ACHN (cell line): ENCODE measurements at regions not wholly inside any gene's neighbourhood (a gene's known extent, or its start where the extent isn't known, plus 50 kb on each side); places are given as distances from the start of the nearest gene placed in this dataset.
"Not testable (repeated sequence)": the region's sequence is repeated elsewhere in the genome, so short reads cannot be mapped to it uniquely, and the experiment has no call there.

ENCODE experiments used
- DNase-seq: peaks from one replicate; pipeline ENCODE4 v3.0.0-alpha.2; 2015
- in situ Hi-C: cut with HindIII; loops from 2 replicates; pipeline ENCODE4 v1.10.0; 2017; ENCODE audit warnings: low sequenced_read_pairs, low pct_ligation_motif_present, low pct_unique_long_range_greater_than_20kb

DNA sequence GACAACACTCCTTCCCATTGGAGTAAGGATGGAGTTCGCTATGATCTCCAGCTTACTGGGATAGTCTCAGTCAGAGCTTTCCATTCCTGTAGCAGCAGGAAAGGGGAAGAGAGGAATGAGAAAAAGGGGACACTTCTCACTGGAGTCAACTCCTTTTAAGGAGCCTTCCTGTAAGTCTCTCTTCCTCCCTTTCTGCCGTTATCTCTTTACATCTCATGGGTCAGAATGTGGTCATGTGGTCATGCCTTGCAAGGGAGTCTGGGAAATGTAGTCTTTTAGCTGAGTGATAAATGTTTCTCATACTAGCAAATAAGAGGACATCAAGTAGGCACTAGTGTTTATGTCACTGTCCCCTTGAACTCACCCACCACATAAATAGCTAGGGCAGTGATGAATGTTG, 227.3 kb downstream of the HAPSTR1 start:
- in situ Hi-C loops: no loop called here
- no peak for DNase-seq

DNA sequence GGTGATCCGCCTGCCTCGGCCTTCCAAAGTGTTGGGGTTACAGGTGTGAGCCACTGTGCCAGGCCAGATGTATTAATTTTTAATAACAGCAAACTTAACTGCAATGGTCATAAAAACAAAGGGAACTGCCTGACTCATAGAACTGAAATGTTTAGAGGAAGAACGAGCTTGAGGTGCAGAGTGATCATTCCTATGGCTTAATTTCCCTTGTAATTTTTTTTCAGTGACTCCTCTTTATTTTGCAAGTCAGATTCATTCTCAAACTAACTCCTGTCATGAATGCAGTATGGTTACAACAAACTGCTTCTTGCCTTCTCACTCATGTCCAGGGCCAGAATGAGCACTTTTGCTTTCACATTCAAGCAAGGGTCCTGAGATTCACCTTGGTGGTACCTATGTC, 231.3 kb downstream of the HAPSTR1 start:
- DNase-seq: no peak
- in situ Hi-C loops: no loop called here

DNA sequence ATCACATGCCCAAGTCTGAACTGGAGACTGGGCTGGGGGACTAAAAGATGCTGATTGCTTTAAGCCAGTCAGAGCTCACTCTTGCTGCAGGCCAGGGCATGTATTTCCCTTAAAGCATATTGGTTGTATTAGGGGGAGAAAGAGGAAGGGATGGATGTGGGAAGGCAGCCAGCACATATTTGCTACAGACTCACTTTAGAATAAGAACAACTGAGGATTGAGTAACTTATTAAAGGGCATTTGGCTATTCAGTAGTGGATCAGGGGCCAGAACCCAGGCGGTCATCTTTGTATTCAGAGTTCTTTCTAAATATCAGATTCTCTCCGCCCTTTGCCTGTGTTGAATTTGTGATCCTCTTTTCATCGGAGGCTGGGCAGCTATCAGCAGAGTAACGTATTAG, 231.7 kb downstream of the HAPSTR1 start:
- in situ Hi-C loops: no loop called here
- DNase-seq: no peak

DNA sequence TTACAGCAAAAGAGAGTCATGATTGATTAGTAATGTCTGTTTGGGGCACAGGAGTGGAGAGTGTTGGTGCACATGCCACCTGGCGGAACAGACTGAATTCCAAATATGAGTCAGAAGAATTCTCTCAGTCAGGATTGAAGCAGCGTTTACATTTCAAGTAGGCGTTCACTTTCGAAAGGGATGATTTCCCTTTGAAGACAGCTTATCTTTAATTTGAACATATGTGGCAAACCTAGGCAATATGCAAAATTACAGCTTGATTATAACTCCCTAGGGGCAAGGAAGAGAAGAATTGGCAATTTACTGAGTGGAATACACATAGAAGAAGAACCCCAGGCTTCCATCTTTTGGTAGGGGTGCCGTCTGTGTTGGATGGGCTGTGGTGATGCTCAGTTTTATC, 235.8 kb downstream of the HAPSTR1 start:
- in situ Hi-C loops: no loop called here
- DNase-seq: no peak

DNA sequence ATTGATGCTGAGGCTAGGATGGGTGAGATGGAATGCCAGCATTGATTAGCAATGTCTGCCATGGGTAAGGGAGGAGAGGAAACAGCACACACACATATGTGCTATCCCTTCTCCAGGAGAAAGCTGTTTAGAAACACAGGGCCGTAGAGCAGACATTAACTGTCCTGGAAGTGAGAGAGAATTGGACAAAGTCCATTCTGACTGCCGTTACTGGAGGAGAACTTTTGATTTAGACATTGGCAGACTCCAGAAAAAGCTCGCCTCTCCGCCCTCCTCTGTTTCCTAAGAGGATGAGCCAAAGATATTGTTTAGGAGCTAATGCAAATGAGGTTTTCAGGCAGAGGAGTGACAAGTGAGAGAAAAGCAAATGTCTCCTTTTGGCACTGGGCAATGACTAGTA, 237.0 kb downstream of the HAPSTR1 start:
- in situ Hi-C loops: no loop called here
- no peak for DNase-seq

DNA sequence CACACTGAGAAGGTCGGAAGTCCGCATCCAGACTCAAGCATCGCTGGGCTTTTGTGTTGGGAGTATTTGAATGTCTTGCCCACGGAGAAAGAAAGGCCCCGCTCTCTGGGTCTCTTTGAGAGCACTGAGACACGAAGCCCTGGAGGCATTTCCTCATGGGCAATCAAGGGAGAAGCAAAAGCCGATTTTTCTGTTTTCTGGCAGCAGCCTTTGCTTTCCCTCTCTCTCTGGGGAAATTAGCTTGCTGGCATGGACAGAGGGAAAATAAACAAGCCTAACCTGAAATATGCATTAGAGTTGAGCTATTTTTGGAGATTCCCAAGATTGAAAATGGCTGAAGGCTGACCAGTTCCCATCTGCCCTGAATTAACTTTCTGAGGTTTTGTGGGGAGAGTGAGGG, 238.7 kb downstream of the HAPSTR1 start:
- in situ Hi-C loops: no loop called here
- DNase-seq: no peak

DNA sequence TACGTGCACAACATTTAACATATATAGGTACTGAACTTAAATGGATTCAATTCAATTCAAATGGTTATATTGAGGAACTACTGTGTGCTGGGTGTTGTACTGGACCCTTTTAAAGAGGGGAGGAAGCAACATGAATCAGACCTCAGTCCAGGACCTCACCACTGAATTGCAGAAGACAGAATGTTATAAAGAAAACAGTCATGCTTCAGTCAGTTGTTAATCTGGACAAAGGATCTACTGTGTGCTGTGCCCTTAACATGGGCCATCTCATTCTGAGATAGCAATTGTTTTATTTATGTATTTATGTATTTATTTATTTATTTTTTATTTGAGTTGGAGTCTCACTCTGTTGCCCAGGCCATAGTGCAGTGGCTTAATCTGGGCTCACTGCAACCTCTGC, 240.1 kb downstream of the HAPSTR1 start:
- in situ Hi-C loops: no loop called here
- DNase-seq: no peak

DNA sequence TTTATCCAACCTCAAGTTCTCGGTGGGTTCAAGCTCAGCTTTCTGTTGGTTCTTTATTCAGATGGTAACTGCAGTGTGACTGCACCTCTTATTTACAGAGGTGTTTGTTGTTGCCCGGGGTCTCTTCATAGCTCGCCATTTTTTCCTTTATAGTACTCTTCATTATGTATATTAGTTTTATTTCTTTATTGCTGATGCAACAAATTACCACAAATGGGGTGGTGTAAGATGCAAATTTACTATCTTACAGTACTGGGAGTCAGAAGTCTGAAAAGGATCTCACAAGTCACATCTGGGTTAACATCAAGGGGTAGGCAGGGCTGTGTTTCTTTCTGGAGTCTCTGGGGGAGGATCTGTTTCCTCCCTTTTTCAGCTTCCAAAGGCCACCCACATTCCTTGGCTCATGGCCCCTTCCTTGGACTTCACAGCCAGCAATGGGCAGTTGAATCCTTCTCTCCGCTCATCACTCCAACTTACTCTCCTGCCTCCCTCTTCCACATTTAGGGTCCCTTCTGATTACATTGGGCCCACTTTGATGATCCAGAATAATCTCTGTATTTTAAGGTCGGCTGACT, 241.2 kb downstream of the HAPSTR1 start:
- DNase-seq: no peak
- in situ Hi-C loops: no loop called here

DNA sequence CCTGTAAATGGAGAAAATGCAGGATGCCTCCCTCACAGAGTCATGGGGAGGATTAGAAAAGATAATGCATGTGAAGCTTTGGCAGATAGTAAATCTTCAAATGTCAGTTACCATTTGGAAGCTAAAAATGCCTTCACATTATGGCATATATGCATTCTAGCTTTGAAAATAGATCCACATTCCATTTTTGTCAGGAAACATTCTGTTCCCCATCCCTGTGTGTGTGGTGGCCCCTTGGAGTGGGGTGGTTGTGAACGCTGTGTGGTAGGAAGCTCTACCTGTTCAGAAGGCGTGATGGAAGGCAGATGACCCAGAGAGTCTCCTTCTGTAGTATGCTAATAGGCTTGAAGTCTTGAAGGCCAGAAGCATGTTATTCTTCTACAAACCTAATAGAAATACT, 242.0 kb downstream of the HAPSTR1 start:
- in situ Hi-C loops: no loop called here
- DNase-seq: no peak

DNA sequence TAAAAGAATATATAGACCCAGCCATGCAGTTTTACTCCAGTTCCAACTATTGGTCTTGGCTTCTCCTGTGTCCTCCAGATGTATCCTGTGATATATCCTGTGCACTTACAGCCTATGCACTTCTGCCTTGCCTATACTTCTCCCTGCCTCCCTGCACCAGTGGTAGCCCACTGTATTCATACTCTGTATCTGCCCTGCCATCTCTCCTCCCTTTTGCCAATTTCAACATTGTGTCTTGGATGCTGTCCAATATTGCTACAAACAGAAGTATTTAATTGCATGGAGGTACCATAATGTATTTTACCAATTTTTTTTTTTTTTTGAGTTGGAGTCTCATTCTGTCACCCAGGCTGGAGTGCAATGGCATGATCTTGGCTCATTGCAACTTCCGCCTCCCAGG, 242.7 kb downstream of the HAPSTR1 start:
- in situ Hi-C loops: no loop called here
- no peak for DNase-seq

DNA sequence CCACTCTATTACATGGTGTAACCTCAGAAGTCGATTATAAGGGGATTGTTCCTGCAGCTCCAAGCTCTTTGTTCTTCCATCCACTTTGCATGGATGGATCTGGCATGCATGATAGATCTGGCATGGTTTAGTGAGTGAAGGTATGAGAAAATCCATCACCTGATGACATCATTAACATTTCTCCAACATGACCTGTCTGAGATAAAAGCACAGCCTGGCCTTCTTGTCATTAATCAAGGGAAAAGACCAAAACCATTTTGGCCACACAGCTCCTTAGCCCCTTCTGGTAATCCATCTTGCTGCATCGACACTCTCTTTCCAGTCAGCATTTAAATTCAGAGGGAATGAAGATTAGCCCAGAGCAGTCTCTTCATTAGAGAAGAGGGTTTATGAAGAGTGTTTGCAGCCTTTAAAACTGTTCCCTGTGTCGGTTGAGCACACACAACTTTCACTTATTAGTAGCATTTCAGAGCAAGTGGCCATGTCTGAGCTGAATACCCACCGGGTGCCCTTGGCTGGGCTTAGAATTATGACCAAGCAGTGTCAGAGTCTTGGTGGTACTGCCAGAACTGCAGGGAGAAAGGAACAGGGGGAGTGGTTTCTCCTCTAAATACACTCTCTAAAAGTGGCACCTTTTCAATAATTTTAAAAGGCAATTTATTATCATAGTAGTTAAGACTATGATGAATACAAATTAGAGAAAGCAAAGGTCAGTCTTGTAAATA, 246.0 kb downstream of the HAPSTR1 start:
- no peak for DNase-seq
- in situ Hi-C loops: no loop called here

DNA sequence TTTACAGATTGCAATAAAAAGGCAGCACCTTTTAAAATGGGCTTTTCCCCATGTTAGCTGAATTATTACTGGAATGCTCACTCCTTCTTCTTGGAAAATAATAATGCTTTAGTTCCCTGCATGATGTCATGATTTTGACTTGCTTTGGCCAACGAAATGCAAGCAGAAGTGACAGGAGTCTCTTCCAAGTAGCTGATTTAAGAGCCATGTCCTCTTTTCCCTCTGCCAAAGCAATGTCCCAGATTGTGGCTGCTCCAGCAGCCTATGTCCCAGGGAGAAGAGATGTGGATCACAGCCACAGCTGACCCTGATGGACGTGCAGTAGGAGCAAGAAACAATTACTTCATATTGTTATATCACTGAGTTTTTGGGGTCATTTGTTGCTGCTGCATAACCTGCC, 246.6 kb downstream of the HAPSTR1 start:
- in situ Hi-C loops: no loop called here
- DNase-seq: no peak

DNA sequence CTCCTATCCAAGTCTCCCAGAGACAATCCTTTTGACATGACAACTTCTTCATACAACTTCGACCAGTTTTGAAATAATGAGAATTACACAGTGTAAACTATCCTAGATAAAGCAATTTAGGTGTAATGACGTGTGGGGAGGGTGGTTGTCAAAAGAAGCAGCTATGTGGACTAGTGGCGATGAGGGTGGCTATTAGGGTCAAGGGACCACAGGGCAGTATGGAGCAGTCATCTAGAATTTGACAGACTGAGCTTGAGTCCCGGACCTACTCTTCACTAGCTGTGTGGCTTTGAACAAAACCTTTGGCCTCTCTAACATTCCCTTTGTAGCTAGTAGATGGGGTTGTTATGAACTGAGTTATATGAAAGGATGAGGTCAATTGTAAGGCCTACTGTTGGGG, 247.1 kb downstream of the HAPSTR1 start:
- in situ Hi-C loops: no loop called here

DNA sequence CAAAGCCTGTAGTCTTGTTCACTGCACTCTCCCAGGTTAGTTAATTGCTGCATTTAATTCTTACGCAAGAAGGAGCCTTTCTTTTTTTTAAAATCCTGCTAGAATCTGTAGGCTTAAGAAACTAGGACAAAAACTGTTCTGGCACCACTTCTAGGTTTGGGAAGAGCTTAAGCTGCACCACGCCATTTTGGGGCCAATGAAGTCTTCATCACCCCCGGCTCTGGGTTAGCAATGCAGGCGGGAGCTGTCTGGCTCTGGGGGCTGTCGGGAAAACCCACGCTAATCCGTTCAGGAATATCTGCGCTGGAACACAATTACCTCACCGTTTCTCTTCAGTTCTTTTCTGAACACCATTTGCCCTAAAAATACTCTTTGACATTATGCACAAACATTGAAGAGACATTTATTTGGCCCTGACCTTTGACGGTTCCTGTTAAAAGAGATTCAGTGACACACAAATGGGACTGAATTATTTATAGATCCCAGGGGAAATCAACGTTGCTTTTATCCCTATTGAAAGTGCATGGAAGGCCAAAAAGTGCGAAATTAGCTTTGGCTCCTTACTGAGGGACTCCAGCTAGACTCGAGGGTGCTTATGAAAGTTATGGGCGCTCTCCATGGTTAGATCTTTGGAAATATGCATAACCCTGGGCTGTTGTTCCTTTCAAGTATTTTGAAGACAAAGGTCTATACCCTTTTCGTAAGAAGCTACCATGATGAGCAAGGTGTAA, 249.2 kb downstream of the HAPSTR1 start:
- no peak for DNase-seq
- in situ Hi-C loops: no loop called here

More for the DNA sequence above, 247.1 kb downstream of the HAPSTR1 start:
- DNase-seq: no peak

DNA sequence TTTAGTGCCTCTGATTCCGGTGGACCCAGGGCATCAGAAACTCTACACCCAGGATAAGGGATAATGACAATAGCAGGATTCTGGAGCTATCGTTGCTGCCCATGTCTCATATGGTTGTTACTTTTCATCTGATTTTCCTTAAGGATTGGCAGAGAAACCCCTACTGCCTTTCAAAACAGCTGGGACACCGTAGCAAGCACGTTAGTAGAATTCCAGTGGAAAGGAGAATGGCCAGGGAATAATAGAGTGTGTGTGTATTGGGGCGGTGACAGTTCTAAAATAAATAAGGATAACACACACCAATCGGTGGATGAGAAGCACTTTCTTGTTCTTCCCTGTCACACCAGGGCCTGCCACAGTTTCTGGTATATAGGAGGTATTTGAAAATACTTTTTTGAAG, 251.8 kb downstream of the HAPSTR1 start:
- no peak for DNase-seq
- in situ Hi-C loops: no loop called here

DNA sequence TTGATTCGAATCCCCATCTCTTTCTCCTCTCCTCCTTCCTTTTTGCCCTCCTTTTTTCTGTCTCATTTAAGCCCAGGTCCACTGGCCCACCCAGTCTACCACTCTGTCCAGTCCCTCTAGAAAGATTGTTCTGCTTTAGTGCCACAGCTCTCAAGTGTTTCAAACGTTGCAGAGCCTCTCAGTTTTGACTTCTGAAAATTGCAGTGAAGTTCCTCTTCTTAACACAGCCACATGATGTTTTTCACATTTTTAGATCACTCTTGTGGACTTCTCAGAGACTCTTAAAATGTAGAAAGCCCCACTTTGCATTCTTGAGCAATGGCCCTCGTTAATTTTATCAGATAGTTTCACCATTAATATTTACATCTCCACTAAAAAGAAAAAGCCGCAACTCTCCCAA, 253.1 kb downstream of the HAPSTR1 start:
- DNase-seq: no peak
- in situ Hi-C loops: no loop called here

DNA sequence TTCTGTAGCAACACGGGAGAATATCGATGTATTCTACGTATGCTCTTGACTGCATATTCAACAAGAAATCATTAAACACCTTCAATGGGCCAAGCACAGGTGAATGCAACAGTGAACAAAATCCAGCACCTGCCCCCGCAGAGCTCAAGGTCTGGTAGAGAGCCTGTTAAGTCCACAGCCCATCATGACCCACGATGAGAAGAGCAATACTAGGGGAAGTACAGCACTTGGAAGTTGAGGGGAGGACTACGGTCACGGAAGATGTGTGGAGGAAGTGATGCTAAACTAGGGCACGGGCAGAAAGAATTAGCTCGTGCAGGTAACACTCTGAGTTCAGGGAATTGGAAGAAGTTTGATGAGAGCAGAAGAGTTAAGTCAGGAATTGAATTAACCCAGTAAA, 253.6 kb downstream of the HAPSTR1 start:
- no peak for DNase-seq
- in situ Hi-C loops: no loop called here

DNA sequence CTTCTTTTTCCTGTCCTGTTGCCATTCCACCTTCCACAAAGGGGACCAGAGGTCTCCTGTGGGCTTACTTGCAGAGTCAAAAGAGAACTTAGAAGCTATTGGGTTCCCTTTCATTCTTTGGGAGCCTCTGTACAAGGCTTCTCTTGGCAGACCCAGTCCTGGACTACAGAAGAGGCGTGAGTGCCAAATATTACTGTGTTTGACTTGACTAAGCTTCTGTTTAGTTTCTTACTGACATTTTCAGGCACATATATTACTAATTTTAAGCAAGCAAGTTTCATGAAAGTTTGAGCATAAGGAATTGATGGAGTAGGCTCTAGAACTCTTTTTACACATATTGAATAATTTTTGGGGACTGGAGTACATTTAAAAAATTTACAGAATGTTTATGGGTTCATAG, 254.4 kb downstream of the HAPSTR1 start:
- in situ Hi-C loops: no loop called here
- no peak for DNase-seq

DNA sequence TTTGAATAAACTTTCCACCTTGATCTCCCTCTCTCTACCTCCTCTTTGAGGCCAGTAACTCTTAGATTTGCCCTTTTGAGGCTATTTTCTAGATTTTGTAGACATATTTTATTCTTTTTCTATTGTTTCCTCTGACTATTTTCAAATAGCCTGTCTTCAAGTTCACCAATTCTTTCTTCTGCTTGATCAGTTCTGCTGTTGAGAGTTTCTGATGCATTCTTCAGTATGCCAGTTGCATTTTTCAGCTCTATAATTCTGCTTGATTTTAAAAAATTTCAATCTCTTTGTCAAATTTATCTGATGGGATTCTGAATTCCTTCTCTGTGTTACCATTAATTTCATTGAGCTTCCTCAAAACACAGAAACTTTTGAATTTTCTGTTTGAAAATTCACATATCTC, 257.5 kb downstream of the HAPSTR1 start:
- no peak for DNase-seq
- in situ Hi-C loops: no loop called here

DNA sequence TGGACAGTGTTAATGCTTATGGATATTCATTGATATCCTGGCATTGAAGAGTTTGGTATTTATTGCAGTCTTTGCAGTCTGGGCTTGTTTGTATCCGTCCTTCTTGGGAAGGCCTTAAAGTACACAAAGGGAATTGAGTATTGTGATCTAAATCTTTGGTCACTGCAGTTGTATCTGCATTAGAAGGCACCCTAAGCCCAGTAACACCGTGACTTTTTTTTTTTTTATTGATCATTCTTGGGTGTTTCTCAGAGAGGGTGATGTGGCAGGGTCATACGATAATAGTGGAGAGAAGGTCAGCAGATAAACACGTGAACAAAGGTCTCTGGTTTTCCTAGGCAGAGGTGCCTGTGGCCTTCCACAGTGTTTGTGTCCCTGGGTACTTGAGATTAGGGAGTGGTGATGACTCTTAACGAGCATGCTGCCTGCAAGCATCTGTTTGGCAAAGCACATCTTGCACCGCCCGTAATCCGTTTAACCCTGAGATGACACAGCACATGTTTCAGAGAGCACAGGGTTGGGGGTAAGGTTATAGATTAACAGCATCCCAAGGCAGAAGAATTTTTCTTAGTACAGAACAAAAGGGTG, 258.0 kb downstream of the HAPSTR1 start:
- DNase-seq, in situ Hi-C loops: not testable (repeated sequence)
